ENCODE measurements at regions not wholly inside any gene's neighbourhood (a gene's known extent, or its start where the extent isn't known, plus 50 kb on each side); places are given as distances from the start of the nearest gene placed in this dataset.

DNA sequence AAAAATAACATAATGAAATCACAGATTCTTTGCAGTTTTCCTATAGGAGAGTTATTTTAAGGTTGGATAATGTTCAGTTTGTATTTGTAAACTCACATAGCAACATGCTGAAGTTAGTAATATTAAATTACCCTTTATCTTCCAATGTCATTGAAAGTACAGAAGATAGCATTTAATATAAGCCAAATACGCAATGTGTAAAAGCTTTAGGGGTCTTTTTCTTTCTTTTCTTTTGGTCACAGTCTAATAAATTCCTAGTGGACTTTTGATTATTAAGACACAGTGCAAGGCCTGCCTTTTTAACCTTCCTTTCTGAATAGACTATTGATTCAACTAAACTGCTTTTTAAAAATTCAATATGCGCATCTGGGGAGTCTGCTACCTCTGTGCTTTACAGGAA lies 79.3 kb downstream of the OTOL1 start:
- TF ChIP-seq CTCF (IDR thresholded peaks at IDR 0.05; ENCODE audit: extremely low read depth, low read depth, low read length): no peak
- H3K4me3 ChIP-seq (ENCODE audit: insufficient read depth, low read length): no peak overlapping the region
- H3K27ac ChIP-seq (ENCODE audit: low read depth, low read length): no peak overlapping the region
- H3K4me1 ChIP-seq (ENCODE audit: insufficient read depth, low read length): no peaks in the 10 kb centered on the region
- H3K79me2 ChIP-seq (ENCODE audit: insufficient read depth, low read length): no peaks in the 10 kb centered on the region
- no peaks in the 10 kb centered on the region for H4K20me1 ChIP-seq (ENCODE audit: insufficient read depth, low read length)
- no peak for DNase-seq (ENCODE audit: insufficient read length, low spot score, missing footprints)
- H3K9me3 ChIP-seq (ENCODE audit: low read depth, low read length): no peaks in the 10 kb centered on the region
- H3K4me2 ChIP-seq (ENCODE audit: insufficient read depth, low read length): no peak overlapping the region
- H3K36me3 ChIP-seq (ENCODE audit: insufficient read depth, low read length): no peaks in the 10 kb centered on the region
- H3K27me3 ChIP-seq (ENCODE audit: insufficient read depth, low read length): no peaks in the 10 kb centered on the region
- H2AFZ ChIP-seq (ENCODE audit: low read length): no peak overlapping the region

- Histone ChIP-seq H4K20me1 (ENCODE audit: insufficient read depth, low read length) (no peaks in the 10 kb centered on the region), H3K79me2 (ENCODE audit: insufficient read depth, low read length) (no peaks in the 10 kb centered on the region), H3K4me1 (ENCODE audit: insufficient read depth, low read length) (no peaks in the 10 kb centered on the region), H3K36me3 (ENCODE audit: insufficient read depth, low read length) (no peaks in the 10 kb centered on the region), H3K27ac (ENCODE audit: low read depth, low read length) (no peak overlapping the region), H2AFZ (ENCODE audit: low read length) (no peak overlapping the region), H3K4me3 (ENCODE audit: insufficient read depth, low read length) (no peak overlapping the region), H3K27me3 (ENCODE audit: insufficient read depth, low read length) (no peaks in the 10 kb centered on the region), H3K4me2 (ENCODE audit: insufficient read depth, low read length) (no peak overlapping the region), H3K9me3 (ENCODE audit: low read depth, low read length) (no peaks in the 10 kb centered on the region)
- TF ChIP-seq CTCF (IDR thresholded peaks at IDR 0.05; ENCODE audit: extremely low read depth, low read depth, low read length): no peak
- no peak for DNase-seq (ENCODE audit: insufficient read length, low spot score, missing footprints)
Observed at GRCh38 chr3:161576311-161576710, 79.7 kb downstream of the OTOL1 start.

DNA sequence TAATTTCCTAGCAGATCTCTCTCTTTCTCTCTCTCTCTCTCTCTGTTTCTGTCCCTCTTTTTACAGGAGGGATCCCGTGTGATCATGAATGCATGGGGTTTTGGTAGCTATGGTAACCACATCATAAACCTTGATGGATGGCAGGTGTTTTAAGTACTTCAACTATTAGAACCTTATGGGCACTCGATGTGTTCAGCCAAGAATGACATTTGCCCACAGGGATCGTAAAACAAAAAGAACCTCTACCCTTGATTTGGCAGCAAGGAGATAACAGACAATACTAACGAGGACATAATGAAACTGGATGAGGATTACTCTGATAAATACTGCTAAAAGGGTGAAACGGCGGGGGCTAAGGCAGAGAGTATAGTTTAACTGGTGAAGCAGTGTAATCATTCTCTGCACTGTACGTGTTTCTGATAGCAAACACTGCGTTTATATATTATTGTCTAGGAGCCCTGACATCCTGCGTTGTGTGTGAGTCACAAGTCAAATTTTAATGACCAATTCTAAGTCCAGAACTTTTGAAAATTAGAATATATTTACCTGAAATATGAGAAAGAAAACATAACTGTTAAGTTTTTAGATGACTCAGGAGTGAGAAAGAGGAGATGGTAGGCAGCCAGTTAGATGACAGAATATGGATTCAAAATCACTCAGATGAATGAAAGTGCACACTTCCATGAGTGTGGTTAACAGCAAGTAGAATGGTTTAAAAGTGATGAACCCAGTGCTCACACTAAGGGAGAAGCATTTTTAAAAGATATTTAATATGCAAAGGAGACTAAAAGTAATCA lies 80.3 kb downstream of the OTOL1 start:
- TF ChIP-seq CTCF (IDR thresholded peaks at IDR 0.05; ENCODE audit: extremely low read depth, low read depth, low read length): no peak
- Histone ChIP-seq H3K36me3 (ENCODE audit: insufficient read depth, low read length) (no peaks in the 10 kb centered on the region), H3K27ac (ENCODE audit: low read depth, low read length) (no peak overlapping the region), H4K20me1 (ENCODE audit: insufficient read depth, low read length) (no peaks in the 10 kb centered on the region), H3K4me3 (ENCODE audit: insufficient read depth, low read length) (no peak overlapping the region), H2AFZ (ENCODE audit: low read length) (no peak overlapping the region), H3K27me3 (ENCODE audit: insufficient read depth, low read length) (no peaks in the 10 kb centered on the region), H3K4me2 (ENCODE audit: insufficient read depth, low read length) (no peak overlapping the region), H3K4me1 (ENCODE audit: insufficient read depth, low read length) (no peaks in the 10 kb centered on the region), H3K9me3 (ENCODE audit: low read depth, low read length) (no peaks in the 10 kb centered on the region), H3K79me2 (ENCODE audit: insufficient read depth, low read length) (no peaks in the 10 kb centered on the region)
- DNase-seq (ENCODE audit: insufficient read length, low spot score, missing footprints): no peak

DNA sequence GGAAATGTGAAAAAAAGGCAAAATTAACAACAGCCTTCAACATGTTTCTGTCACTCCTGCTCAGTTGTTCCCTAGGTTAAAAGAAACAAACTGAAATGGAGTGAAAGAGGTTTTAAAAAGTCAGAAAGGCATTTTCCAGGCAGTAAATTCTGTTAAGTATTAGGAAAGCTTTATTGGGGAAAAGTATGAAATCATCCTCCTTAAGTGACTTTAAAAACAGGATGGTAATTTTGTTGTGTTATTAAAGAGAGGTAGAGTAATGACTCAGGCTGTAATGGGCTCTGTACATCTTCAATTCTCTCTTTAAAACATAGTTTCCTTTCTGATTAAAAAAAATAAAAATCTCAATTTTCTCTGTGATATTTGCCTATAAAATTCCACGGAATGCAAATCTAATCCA lies 81.1 kb downstream of the OTOL1 start:
- Histone ChIP-seq H3K27me3 (ENCODE audit: insufficient read depth, low read length) (no peaks in the 10 kb centered on the region), H3K27ac (ENCODE audit: low read depth, low read length) (no peak overlapping the region), H3K4me1 (ENCODE audit: insufficient read depth, low read length) (no peaks in the 10 kb centered on the region), H3K4me2 (ENCODE audit: insufficient read depth, low read length) (no peak overlapping the region), H3K4me3 (ENCODE audit: insufficient read depth, low read length) (no peak overlapping the region), H3K9me3 (ENCODE audit: low read depth, low read length) (no peaks in the 10 kb centered on the region), H4K20me1 (ENCODE audit: insufficient read depth, low read length) (no peaks in the 10 kb centered on the region), H3K79me2 (ENCODE audit: insufficient read depth, low read length) (no peaks in the 10 kb centered on the region), H2AFZ (ENCODE audit: low read length) (no peak overlapping the region), H3K36me3 (ENCODE audit: insufficient read depth, low read length) (no peaks in the 10 kb centered on the region)
- TF ChIP-seq CTCF (IDR thresholded peaks at IDR 0.05; ENCODE audit: extremely low read depth, low read depth, low read length): no peak
- no peak for DNase-seq (ENCODE audit: insufficient read length, low spot score, missing footprints)

Measured in osteoblast (primary cell).